ENCODE measurements at regions not wholly inside any gene's neighbourhood (a gene's known extent, or its start where the extent isn't known, plus 50 kb on each side); places are given as distances from the start of the nearest gene placed in this dataset.
"Not testable (repeated sequence)": the region's sequence is repeated elsewhere in the genome, so short reads cannot be mapped to it uniquely, and the experiment has no call there.

GRCh38 chr5:167414611-167415010 is 876.8 kb upstream of the WWC1 start:
- no peak for DNase-seq (ENCODE audit: low read depth)
- no peak for TF ChIP-seq CTCF (IDR thresholded peaks at IDR 0.05; ENCODE audit: insufficient read depth, low read length, poor library complexity, severe bottlenecking)
- Histone ChIP-seq H3K4me3 (ENCODE audit: low read depth, low read length) (no peak overlapping the region), H3K27me3 (ENCODE audit: control insufficient read depth, insufficient read depth, low read length) (no peaks in the 10 kb centered on the region), H3K36me3 (ENCODE audit: control insufficient read depth, insufficient read depth, low read length) (no peaks in the 10 kb centered on the region)

GRCh38 chr5:167415779-167416746 is 875.4 kb upstream of the WWC1 start:
- H3K36me3 ChIP-seq (ENCODE audit: control insufficient read depth, insufficient read depth, low read length) = no peaks in the 10 kb centered on the region
- H3K4me3 ChIP-seq (ENCODE audit: low read depth, low read length) = no peak overlapping the region
- no peak for TF ChIP-seq CTCF (IDR thresholded peaks at IDR 0.05; ENCODE audit: insufficient read depth, low read length, poor library complexity, severe bottlenecking)
- no peak for DNase-seq (ENCODE audit: low read depth)
- H3K27me3 ChIP-seq (ENCODE audit: control insufficient read depth, insufficient read depth, low read length) = no peaks in the 10 kb centered on the region

- H3K27me3 ChIP-seq (ENCODE audit: control insufficient read depth, insufficient read depth, low read length) = no peaks in the 10 kb centered on the region
- no peaks in the 10 kb centered on the region for H3K36me3 ChIP-seq (ENCODE audit: control insufficient read depth, insufficient read depth, low read length)
- DNase-seq (ENCODE audit: low read depth) = no peak
- TF ChIP-seq CTCF (IDR thresholded peaks at IDR 0.05; ENCODE audit: insufficient read depth, low read length, poor library complexity, severe bottlenecking) = no peak
- H3K4me3 ChIP-seq (ENCODE audit: low read depth, low read length) = no peak overlapping the region
Measured at GRCh38 chr5:167417662-167418061, 873.8 kb upstream of the WWC1 start.

- Histone ChIP-seq H3K4me3 (ENCODE audit: low read depth, low read length) (no peak overlapping the region), H3K27me3 (ENCODE audit: control insufficient read depth, insufficient read depth, low read length) (no peaks in the 10 kb centered on the region), H3K36me3 (ENCODE audit: control insufficient read depth, insufficient read depth, low read length) (no peaks in the 10 kb centered on the region)
- DNase-seq (ENCODE audit: low read depth) = no peak
- no peak for TF ChIP-seq CTCF (IDR thresholded peaks at IDR 0.05; ENCODE audit: insufficient read depth, low read length, poor library complexity, severe bottlenecking)
Measured at GRCh38 chr5:167425161-167425560, 866.3 kb upstream of the WWC1 start.

- TF ChIP-seq CTCF (IDR thresholded peaks at IDR 0.05; ENCODE audit: insufficient read depth, low read length, poor library complexity, severe bottlenecking) = no peak
Measured at GRCh38 chr5:167426501-167426900, 864.9 kb upstream of the WWC1 start.

GRCh38 chr5:167427641-167428040 is 863.8 kb upstream of the WWC1 start:
- not testable (repeated sequence) for DNase-seq (ENCODE audit: low read depth); H3K27me3 ChIP-seq (ENCODE audit: control insufficient read depth, insufficient read depth, low read length); H3K36me3 ChIP-seq (ENCODE audit: control insufficient read depth, insufficient read depth, low read length); H3K4me3 ChIP-seq (ENCODE audit: low read depth, low read length)

More at GRCh38 chr5:167426501-167426900, 864.9 kb upstream of the WWC1 start:
- no peaks in the 10 kb centered on the region for H3K36me3 ChIP-seq (ENCODE audit: control insufficient read depth, insufficient read depth, low read length)
- DNase-seq (ENCODE audit: low read depth) = no peak
- no peak overlapping the region for H3K4me3 ChIP-seq (ENCODE audit: low read depth, low read length)
- no peaks in the 10 kb centered on the region for H3K27me3 ChIP-seq (ENCODE audit: control insufficient read depth, insufficient read depth, low read length)

Measured in kidney epithelial cell (primary cell).